ENCODE measurements at regions not wholly inside any gene's neighbourhood (a gene's known extent, or its start where the extent isn't known, plus 50 kb on each side); places are given as distances from the start of the nearest gene placed in this dataset.

DNA sequence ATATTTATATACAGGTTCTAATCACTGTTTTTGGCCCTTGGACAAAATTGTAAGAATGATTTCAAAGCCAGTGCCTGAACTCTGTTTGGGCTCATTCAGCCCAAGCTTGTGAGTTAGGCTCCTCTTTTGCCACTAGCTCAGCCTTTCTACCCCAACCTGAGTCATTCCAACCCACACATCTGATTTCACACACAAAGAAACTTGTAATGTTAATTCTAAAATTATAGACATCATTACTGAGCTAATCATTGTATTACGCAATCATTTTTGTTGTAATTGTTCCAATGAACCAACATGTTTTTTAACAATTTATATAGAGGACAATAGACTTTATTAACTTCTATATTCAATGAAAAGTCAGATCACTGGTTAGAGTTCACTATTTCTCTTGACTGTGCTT, 441.1 kb downstream of the ETNK1 start:
- Histone ChIP-seq H3K4ac (ENCODE audit: low read depth, low read length) (no peak overlapping the region), H4K8ac (ENCODE audit: low read depth in 2 of 2, low read length in 2 of 2) (no peak overlapping the region), H2BK120ac (ENCODE audit: low read depth, low read length) (no peak overlapping the region), H3K56ac (ENCODE audit: extremely low read depth, insufficient read depth, low read length) (no peak overlapping the region), H3K9ac (ENCODE audit: low read depth, low read length) (no peak overlapping the region), H3K23ac (ENCODE audit: low read depth, low read length) (no peak overlapping the region), H4K20me1 (ENCODE audit: insufficient read depth, low read length) (no peaks in the 10 kb centered on the region), H3K79me1 (ENCODE audit: low read depth in 1 of 2, low read length in 2 of 2) (no peaks in the 10 kb centered on the region), H3K4me2 (ENCODE audit: low read depth, low read length) (no peak overlapping the region), H2AFZ (replicated peaks; ENCODE audit: low read length, poor library complexity) (no peak overlapping the region), H2BK15ac (ENCODE audit: low read depth, low read length) (no peak overlapping the region), H3K18ac (ENCODE audit: low read depth, low read length) (no peak overlapping the region), H3K36me3 (ENCODE audit: control insufficient read depth, insufficient read depth, low read length) (no peaks in the 10 kb centered on the region), H3K9me1 (ENCODE audit: insufficient read depth, low read length) (no peaks in the 10 kb centered on the region), H2AK9ac (replicated peaks; ENCODE audit: low read depth, low read length, poor library complexity) (no peak overlapping the region), H2AK5ac (ENCODE audit: low read depth, low read length) (no peak overlapping the region), H3K27me3 (ENCODE audit: control insufficient read depth, insufficient read depth, low read length) (no peaks in the 10 kb centered on the region), H3K9me3 (ENCODE audit: control insufficient read depth, insufficient read depth, low read length) (no peaks in the 10 kb centered on the region), H2BK20ac (ENCODE audit: low read depth, low read length) (no peak overlapping the region), H3K27ac (ENCODE audit: insufficient read depth, low read length) (no peak overlapping the region), H3K4me1 (ENCODE audit: control insufficient read depth, insufficient read depth, low read length) (no peaks in the 10 kb centered on the region), H4K91ac (ENCODE audit: insufficient read depth, low read depth, low read length) (no peak overlapping the region), H4K5ac (ENCODE audit: low read depth, low read length) (no peak overlapping the region), H3K4me3 (ENCODE audit: insufficient read depth, low read depth, low read length) (no peak overlapping the region), H3K14ac (replicated peaks; ENCODE audit: low read depth, low read length) (no peak overlapping the region), H2BK5ac (ENCODE audit: low read depth, low read length, poor library complexity, severe bottlenecking) (no peak overlapping the region)
- dilution Hi-C loops (cut with HindIII; ENCODE audit: low sequenced_read_pairs, unreplicated experiment) (no loop called here), intact Hi-C loops (cut with micrococcal nuclease) (no loop called here), in situ Hi-C loops (cut with MboI; ENCODE audit: low sequenced_read_pairs) (no loop called here)
- ChIA-PET CTCF (interaction anchor here (0.7 kb wide), 1 partner anchor 34 kb away, joined by 3 read pairs; no protein-coding TSS in a partner anchor), POLR2A (ENCODE audit: unreplicated experiment) (no interaction called here)
- no TSS peak for BruUV-seq (replicated peaks)
- ATAC-seq (ENCODE audit: low read depth) (no peak), DNase-seq (peak; percentile 11)
- WGBS, 2 experiments (ENCODE audit: extremely low coverage in 2 of 2, insufficient read length in 1 of 2), result no CpG with 5 or more reads among the region's 1 CpG
- TF ChIP-seq MAZ (IDR thresholded peaks at IDR 0.05; ENCODE audit: borderline replicate concordance, low read depth, low read length) (no peak), CEBPB (IDR thresholded peaks at IDR 0.05; ENCODE audit: low read depth, low read length) (peak; percentile 94)
